ELF-1 (cell line): ENCODE measurements at regions not wholly inside any gene's neighbourhood (a gene's known extent, or its start where the extent isn't known, plus 50 kb on each side); places are given as distances from the start of the nearest gene placed in this dataset.

Experiments used
- DNase-seq: peaks from one replicate; pipeline ENCODE4 v3.0.0-alpha.2; 2016; ENCODE audit warnings: low read depth, low spot score

GRCh38 chr2:136468799-136469369 lies 296.5 kb upstream of the THSD7B start:
- DNase-seq = peak; percentile 62

GRCh38 chr2:136452528-136452927 lies 312.8 kb upstream of the THSD7B start:
- DNase-seq = no peak

GRCh38 chr2:136448986-136449780 lies 316.2 kb upstream of the THSD7B start:
- no peak for DNase-seq

GRCh38 chr2:136448432-136448831 lies 316.9 kb upstream of the THSD7B start:
- DNase-seq = no peak

GRCh38 chr2:136444323-136444722 lies 321.0 kb upstream of the THSD7B start:
- DNase-seq = no peak

- no peak for DNase-seq
Measured at GRCh38 chr2:136443661-136444060, 321.7 kb upstream of the THSD7B start.

GRCh38 chr2:136441979-136442714 lies 323.2 kb upstream of the THSD7B start:
- no peak for DNase-seq

- DNase-seq = no peak
Measured at GRCh38 chr2:136439064-136439676, 321.2 kb upstream of the CXCR4 start.

GRCh38 chr2:136437461-136437860 lies 319.5 kb upstream of the CXCR4 start:
- DNase-seq = no peak

- DNase-seq = no peak
Measured at GRCh38 chr2:136436936-136437335, 319.0 kb upstream of the CXCR4 start.

- no peak for DNase-seq
Measured at GRCh38 chr2:136434251-136434715, 316.3 kb upstream of the CXCR4 start.

GRCh38 chr2:136433261-136433660 lies 315.3 kb upstream of the CXCR4 start:
- DNase-seq = no peak

- no peak for DNase-seq
Measured at GRCh38 chr2:136424112-136424511, 306.2 kb upstream of the CXCR4 start.

- DNase-seq = peak; percentile 93
Measured at GRCh38 chr2:136423516-136423996, 305.6 kb upstream of the CXCR4 start.

GRCh38 chr2:136422512-136422911 lies 304.6 kb upstream of the CXCR4 start:
- no peak for DNase-seq

GRCh38 chr2:136420346-136420745 lies 302.4 kb upstream of the CXCR4 start:
- no peak for DNase-seq

GRCh38 chr2:136411946-136412345 lies 294.0 kb upstream of the CXCR4 start:
- DNase-seq = no peak

GRCh38 chr2:136410673-136411072 lies 292.7 kb upstream of the CXCR4 start:
- DNase-seq = no peak

- no peak for DNase-seq
Measured at GRCh38 chr2:136408795-136409194, 290.8 kb upstream of the CXCR4 start.

GRCh38 chr2:136407952-136408318 lies 290.0 kb upstream of the CXCR4 start:
- no peak for DNase-seq

- DNase-seq = no peak
Measured at GRCh38 chr2:136407117-136407951, 289.4 kb upstream of the CXCR4 start.
